Lung (tissue), 11 donors: ENCODE measurements at regions not wholly inside any gene's neighbourhood (a gene's known extent, or its start where the extent isn't known, plus 50 kb on each side); places are given as distances from the start of the nearest gene placed in this dataset.

Experiments used
- ATAC-seq: fragments of 200-7000 bp; cut with Tn5 transposase; one replicate; pipeline ENCODE4 v1.9.1; 2020; ENCODE audit warnings: moderate number of reproducible peaks; ENCODE audit not compliant: insufficient read depth, low FRiP score
- DNase-seq, 3 donors: peaks; one replicate each; pipeline ENCODE4 v3.0.0-alpha.2; 2013 to 2017
- H3K27ac ChIP-seq, 2 donors: one replicate each; pipeline ENCODE4 v1.5.1; 2013; ENCODE audit warnings: mild to moderate bottlenecking in 2 of 2, moderate library complexity in 2 of 2, control low read depth in 1 of 2, inconsistent platforms in 1 of 2, low read depth in 1 of 2, low read length in 1 of 2
- H3K27me3 ChIP-seq, 3 donors: one replicate each; pipeline ENCODE4 v1.5.1; 2013; ENCODE audit warnings: low read length in 2 of 3; ENCODE audit not compliant: control insufficient read depth in 3 of 3, insufficient read depth in 3 of 3
- H3K36me3 ChIP-seq, 4 donors: one replicate each; pipeline ENCODE4 v1.5.1; 2013; ENCODE audit warnings: low read length in 4 of 4, mild to moderate bottlenecking in 1 of 4, moderate library complexity in 1 of 4; ENCODE audit not compliant: control insufficient read depth in 4 of 4, insufficient read depth in 4 of 4
- H3K4me1 ChIP-seq, 5 donors: one replicate each; pipeline ENCODE4 v1.5.1; 2013; ENCODE audit warnings: low read length in 5 of 5, mild to moderate bottlenecking in 2 of 5, moderate library complexity in 1 of 5; ENCODE audit not compliant: control insufficient read depth in 5 of 5, insufficient read depth in 5 of 5
- H3K4me3 ChIP-seq: one replicate; pipeline ENCODE4 v1.5.1; 2013; ENCODE audit warnings: mild to moderate bottlenecking, control low read depth, moderate library complexity
- H3K9ac ChIP-seq, 2 donors: one replicate each; pipeline ENCODE4 v1.5.1; 2013; ENCODE audit warnings: low read length in 2 of 2, control low read depth in 1 of 2; ENCODE audit not compliant: insufficient read depth in 1 of 2
- H3K9me3 ChIP-seq, 4 donors: one replicate each; pipeline ENCODE4 v1.5.1; 2013; ENCODE audit warnings: low read length in 3 of 4, mild to moderate bottlenecking in 1 of 4, moderate library complexity in 1 of 4; ENCODE audit not compliant: control insufficient read depth in 4 of 4, insufficient read depth in 3 of 4
- WGBS, 2 donors: extraction: QIAGEN DNeasy Blood & Tissue Kit; methylation state at CpG; one replicate each; pipeline ENCODE4 v1.1.7; 2013; 5-methylcytosine and 5-hydroxymethylcytosine counted together
- TF ChIP-seq, protein P1 (sequence below): IDR thresholded peaks from 2 replicates; pipeline ENCODE4 v1.5.1; 2012; ENCODE audit warnings: mild to moderate bottlenecking; ENCODE audit errors: control extremely low read depth, extremely low read depth
- donor health status: control.
- donor health status: control.
- donor health status: Bipolar disorder and iron deficiency.
- donor health status: healthy.
- donor health status: DM: yes; HTN: yes; CAD: no.

DNA sequence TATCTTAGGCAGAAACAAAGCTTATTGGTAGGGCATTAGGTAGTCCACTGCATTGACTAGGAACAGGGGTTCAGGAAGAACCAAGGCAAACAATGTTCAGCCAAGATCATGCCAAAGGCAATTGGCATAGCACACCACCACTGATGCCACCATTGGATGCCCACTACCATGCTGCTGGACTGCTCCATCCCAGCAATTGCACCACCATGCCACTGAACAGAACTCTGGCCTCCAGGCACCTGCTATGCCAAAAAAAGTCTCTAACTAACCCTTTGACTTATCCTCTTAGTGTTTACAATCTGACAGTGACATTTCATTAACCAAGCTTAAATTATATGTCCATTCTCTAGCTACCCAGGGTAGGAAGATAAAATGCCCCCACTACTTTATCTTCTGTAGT lies 509.6 kb upstream of the CAMK1G start:
- Histone ChIP-seq H3K9ac (no peak overlapping the region), H3K27ac (no peak overlapping the region), H3K4me1 (no peaks in the 10 kb centered on the region), H3K4me3 (no peak overlapping the region), H3K9me3 (no peaks in the 10 kb centered on the region), H3K36me3 (no peaks in the 10 kb centered on the region), H3K27me3 (no peaks in the 10 kb centered on the region)
- ATAC-seq (no peak), DNase-seq (no peak)
- TF ChIP-seq, protein P1, sequence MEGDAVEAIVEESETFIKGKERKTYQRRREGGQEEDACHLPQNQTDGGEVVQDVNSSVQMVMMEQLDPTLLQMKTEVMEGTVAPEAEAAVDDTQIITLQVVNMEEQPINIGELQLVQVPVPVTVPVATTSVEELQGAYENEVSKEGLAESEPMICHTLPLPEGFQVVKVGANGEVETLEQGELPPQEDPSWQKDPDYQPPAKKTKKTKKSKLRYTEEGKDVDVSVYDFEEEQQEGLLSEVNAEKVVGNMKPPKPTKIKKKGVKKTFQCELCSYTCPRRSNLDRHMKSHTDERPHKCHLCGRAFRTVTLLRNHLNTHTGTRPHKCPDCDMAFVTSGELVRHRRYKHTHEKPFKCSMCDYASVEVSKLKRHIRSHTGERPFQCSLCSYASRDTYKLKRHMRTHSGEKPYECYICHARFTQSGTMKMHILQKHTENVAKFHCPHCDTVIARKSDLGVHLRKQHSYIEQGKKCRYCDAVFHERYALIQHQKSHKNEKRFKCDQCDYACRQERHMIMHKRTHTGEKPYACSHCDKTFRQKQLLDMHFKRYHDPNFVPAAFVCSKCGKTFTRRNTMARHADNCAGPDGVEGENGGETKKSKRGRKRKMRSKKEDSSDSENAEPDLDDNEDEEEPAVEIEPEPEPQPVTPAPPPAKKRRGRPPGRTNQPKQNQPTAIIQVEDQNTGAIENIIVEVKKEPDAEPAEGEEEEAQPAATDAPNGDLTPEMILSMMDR, result no peak

DNA sequence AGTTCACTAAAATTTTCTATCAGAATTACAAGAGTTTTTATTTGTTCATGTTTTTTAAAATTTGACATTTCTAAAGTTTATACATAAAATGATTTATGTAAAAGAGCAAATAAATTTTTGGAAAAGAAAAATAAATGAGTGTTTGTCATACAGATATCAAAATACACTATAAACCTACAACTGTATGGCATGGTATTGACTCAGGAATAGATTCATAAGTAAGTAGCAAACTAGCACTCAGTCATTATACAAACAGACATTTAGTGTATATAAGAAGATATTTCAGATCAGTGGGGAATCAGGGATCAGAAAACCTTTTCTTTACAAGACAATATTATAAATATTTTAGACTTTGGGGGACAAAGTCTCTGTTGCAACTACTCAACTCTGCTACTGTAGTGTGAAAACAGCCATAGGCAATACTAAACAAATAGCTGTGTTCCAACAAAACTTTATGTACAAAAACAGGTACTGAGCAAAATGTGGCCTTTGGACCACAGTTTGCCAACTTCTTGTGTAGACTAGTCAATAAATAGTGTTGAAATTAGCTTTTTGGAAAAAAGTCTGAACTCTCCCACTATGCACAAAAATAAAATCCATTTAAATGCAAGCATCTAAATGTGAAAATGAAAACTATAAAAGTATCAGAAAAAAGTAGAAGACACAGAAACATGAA lies 508.8 kb upstream of the CAMK1G start:
- Histone ChIP-seq H3K4me1 (no peaks in the 10 kb centered on the region), H3K4me3 (no peak overlapping the region), H3K27me3 (no peaks in the 10 kb centered on the region), H3K9ac (no peak overlapping the region), H3K27ac (no peak overlapping the region), H3K36me3 (no peaks in the 10 kb centered on the region), H3K9me3 (no peaks in the 10 kb centered on the region)
- TF ChIP-seq, protein P1, result no peak
- ATAC-seq (no peak), DNase-seq (no peak)

DNA sequence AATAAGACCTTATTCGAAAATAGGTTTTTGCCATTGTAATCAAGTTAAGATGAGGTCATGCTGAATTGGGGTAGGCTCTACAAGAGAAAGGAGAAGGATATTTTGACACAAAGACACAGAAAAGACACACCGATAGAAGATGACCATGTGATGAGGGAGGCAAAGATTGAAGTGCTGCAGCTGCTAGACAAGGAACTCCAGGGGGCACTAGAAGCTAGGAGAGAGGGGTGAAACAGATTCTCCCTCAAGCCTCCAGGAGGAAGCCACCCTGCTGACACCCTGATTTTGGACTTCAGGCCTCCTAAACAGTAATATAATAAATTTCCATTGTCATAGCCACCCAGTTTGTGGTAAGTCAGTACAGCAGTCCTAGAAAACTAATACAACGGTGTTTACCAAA lies 506.8 kb upstream of the CAMK1G start:
- no peak for ATAC-seq
- WGBS, 2 donors, result 91 to 94% methylated on average over 3 of the region's 3 CpGs
- H3K4me3 ChIP-seq, result no peak overlapping the region
- TF ChIP-seq, protein P1, result no peak
- no peak overlapping the region for H3K27ac ChIP-seq
- H3K4me1 ChIP-seq, result no peaks in the 10 kb centered on the region
- H3K9me3 ChIP-seq, result no peaks in the 10 kb centered on the region
- H3K27me3 ChIP-seq, result no peaks in the 10 kb centered on the region
- DNase-seq, result no peak
- no peak overlapping the region for H3K9ac ChIP-seq
- no peaks in the 10 kb centered on the region for H3K36me3 ChIP-seq

DNA sequence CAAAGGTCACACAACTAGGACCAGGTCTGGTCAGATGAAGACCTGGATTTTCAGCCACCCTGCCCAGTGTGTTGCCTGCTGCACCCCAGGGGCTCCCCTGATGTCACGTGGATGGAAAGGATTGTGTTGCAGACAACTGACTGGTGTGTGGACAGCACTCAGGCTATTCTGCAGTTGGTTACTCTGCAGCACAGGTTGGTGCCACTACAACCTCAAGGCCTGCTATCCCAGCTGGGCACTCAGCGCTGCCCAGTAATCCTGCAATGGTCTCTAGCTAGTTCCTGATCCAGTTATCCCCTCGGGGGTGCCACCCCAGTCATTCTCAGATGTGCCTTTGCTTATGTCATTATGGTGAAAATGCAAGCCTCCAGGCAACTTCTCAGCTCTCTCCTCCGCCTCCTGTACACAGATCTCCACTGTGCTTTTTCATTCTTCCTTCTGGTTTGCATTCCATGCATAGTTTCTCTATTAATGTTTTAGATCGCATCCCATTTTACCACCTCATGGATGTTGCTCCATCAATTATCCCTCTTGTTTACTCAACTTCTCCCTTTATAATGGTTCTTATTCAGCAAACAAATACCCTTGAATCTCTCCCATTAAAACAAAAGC lies 503.2 kb upstream of the CAMK1G start:
- no peaks in the 10 kb centered on the region for H3K36me3 ChIP-seq
- H3K27me3 ChIP-seq, result no peaks in the 10 kb centered on the region
- no peaks in the 10 kb centered on the region for H3K9me3 ChIP-seq
- no peak for ATAC-seq
- TF ChIP-seq, protein P1, result no peak
- WGBS, 2 donors, result 78 to 91% methylated on average over 5 of the region's 5 CpGs
- H3K4me3 ChIP-seq, result no peak overlapping the region
- no peaks in the 10 kb centered on the region for H3K4me1 ChIP-seq
- no peak overlapping the region for H3K9ac ChIP-seq
- no peak for DNase-seq
- no peak overlapping the region for H3K27ac ChIP-seq
